ENCODE measurements at regions not wholly inside any gene's neighbourhood (a gene's known extent, or its start where the extent isn't known, plus 50 kb on each side); places are given as distances from the start of the nearest gene placed in this dataset.

- DNase-seq, result no peak
Observed at GRCh38 chr6:4553387-4553786, 222.8 kb upstream of the CDYL start.

GRCh38 chr6:4550227-4550597 is 226.0 kb upstream of the CDYL start:
- DNase-seq, result no peak

- no peak for DNase-seq
Observed at GRCh38 chr6:4549556-4550226, 226.5 kb upstream of the CDYL start.

- no peak for DNase-seq
Observed at GRCh38 chr6:4545893-4546292, 230.3 kb upstream of the CDYL start.

- no peak for DNase-seq
Observed at GRCh38 chr6:4543596-4543995, 232.6 kb upstream of the CDYL start.

GRCh38 chr6:4533576-4533975 is 242.6 kb upstream of the CDYL start:
- DNase-seq, result no peak

GRCh38 chr6:4531406-4531805 is 244.8 kb upstream of the CDYL start:
- DNase-seq, result no peak

GRCh38 chr6:4522453-4522852 is 253.8 kb upstream of the CDYL start:
- no peak for DNase-seq

GRCh38 chr6:4521070-4521469 is 255.1 kb upstream of the CDYL start:
- DNase-seq, result no peak

GRCh38 chr6:4518506-4518905 is 257.7 kb upstream of the CDYL start:
- no peak for DNase-seq

GRCh38 chr6:4516206-4516605 is 260.0 kb upstream of the CDYL start:
- DNase-seq, result no peak

- DNase-seq, result no peak
Observed at GRCh38 chr6:4513561-4513960, 262.6 kb upstream of the CDYL start.

GRCh38 chr6:4512051-4512471 is 264.1 kb upstream of the CDYL start:
- DNase-seq, result no peak

GRCh38 chr6:4511641-4512020 is 264.6 kb upstream of the CDYL start:
- no peak for DNase-seq

- DNase-seq, result no peak
Observed at GRCh38 chr6:4510906-4511640, 265.1 kb upstream of the CDYL start.

- no peak for DNase-seq
Observed at GRCh38 chr6:4510317-4510716, 265.9 kb upstream of the CDYL start.

- no peak for DNase-seq
Observed at GRCh38 chr6:4509506-4509905, 266.7 kb upstream of the CDYL start.

GRCh38 chr6:4506792-4507191 is 269.4 kb upstream of the CDYL start:
- DNase-seq, result no peak

- no peak for DNase-seq
Observed at GRCh38 chr6:4506223-4506622, 270.0 kb upstream of the CDYL start.

- DNase-seq, result no peak
Observed at GRCh38 chr6:4504700-4505099, 271.5 kb upstream of the CDYL start.

- DNase-seq, result no peak
Observed at GRCh38 chr6:4503700-4504099, 272.5 kb upstream of the CDYL start.

- DNase-seq, result no peak
Observed at GRCh38 chr6:4496284-4496683, 279.9 kb upstream of the CDYL start.

- no peak for DNase-seq
Observed at GRCh38 chr6:4491501-4492260, 284.5 kb upstream of the CDYL start.

- DNase-seq, result no peak
Observed at GRCh38 chr6:4489538-4489937, 286.7 kb upstream of the CDYL start.
